NCI-H1417 treated with DMSO at 0.1 percent for 48 hours (cell line): ENCODE measurements at regions not wholly inside any gene's neighbourhood (a gene's known extent, or its start where the extent isn't known, plus 50 kb on each side); places are given as distances from the start of the nearest gene placed in this dataset.

Source experiments
- DNase-seq: peaks from one replicate; lab custom pipeline; 2025; lab: John Stamatoyannopoulos, UW

DNA sequence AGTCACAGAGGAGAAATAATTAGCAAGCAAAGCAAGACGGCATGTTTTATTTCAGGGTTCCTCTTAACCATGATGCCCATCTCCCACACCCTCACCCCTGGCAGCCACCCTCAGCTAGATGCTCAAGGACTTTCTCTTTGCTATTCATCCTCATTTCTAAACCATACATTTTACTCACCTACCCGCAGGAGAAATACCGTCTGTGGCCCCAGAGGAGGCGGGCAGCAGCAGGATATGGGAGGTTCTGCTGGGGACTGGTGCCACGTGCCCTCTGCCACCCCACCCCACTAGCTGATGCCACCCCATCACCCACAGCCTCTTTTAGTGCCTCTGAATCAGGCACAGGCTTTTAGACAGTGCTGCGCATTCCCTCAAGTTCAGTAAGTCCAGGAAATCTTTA lies 168.7 kb upstream of the ITGB1 start:
- no peak for DNase-seq

DNA sequence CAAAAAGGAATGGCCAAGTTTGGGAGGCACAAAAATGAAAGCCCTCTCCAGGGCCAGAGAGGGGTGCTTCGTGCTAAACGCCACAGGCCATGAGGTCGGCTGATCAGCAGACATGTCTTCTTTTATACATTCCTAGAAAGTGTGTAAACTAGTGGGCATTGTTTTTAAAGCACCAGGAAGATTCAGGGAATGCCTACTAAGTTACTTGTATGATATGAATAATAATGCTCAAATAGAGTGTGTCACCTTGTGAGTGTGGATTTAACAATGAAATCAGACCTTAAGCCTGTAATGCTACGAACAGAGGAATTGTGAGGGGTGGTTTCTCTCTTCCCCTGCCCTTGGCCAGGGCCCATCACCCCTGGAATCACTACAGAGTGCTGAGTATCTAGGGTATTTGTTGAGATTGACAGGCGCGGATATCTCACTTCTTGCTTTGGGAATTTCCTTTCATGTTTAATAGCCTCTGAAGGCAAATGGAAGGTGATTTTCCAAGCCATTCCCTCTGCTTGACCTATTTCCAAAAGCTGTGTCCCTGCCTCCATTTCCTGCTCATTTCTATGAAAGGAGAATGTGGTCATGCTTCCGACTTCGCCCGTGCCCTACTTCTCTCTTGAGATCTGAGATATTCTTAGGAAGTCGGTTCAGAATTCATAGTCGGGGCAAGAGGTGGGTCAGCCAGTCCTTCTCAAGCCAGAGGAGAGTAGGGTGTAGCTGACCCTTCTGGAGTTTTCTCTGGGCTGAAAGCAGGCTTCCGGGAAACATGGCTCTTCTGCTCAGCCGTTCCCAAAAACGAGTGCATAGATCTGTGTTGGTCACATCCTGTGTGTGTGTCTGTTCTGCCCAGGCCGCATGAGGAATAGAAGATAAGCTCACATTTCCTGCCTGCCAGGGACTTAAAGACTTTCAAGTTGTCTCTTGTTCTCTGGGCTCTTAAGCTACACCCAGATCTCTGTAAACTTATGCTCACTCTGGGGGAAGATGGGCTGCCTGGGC lies 167.8 kb upstream of the ITGB1 start:
- DNase-seq: no peak

DNA sequence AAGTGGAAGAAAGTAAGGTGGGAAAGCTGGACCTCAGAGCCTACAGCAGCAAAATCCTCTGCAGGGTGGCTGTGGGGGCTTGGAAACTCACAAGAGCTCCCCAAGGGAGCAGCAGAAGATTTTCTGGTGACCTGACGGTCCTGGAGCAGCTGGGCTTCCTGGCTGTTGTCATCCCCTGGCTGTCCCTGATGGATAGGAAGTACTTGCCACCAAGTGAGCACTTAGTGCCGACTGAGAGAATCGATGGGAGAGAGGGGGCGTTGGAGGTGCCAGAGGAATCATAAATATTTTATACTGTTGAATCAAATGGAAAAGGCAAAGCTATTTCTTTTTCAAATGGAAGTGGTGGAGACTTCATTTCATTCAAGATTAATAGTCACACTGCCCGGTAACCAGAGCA lies 167.1 kb upstream of the ITGB1 start:
- no peak for DNase-seq

DNA sequence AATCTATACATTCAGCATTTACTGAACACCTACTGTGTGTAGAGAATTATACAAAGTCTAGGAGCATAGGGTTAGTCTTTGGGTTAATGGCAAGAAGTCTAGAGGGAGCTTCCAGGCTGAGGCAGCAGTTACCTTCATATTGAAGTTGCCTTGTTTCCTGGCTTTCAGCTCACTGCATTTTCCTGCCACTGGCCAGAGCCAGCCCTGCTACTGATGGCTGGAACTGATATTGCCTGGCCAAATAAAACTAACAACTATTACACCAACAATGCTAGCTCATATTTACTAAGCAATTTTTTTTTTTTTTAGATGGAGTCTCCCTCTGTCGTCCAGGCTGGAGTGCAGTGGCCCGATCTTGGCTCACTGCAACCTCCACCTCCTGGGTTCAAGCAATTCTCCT lies 165.7 kb upstream of the ITGB1 start:
- no peak for DNase-seq

DNA sequence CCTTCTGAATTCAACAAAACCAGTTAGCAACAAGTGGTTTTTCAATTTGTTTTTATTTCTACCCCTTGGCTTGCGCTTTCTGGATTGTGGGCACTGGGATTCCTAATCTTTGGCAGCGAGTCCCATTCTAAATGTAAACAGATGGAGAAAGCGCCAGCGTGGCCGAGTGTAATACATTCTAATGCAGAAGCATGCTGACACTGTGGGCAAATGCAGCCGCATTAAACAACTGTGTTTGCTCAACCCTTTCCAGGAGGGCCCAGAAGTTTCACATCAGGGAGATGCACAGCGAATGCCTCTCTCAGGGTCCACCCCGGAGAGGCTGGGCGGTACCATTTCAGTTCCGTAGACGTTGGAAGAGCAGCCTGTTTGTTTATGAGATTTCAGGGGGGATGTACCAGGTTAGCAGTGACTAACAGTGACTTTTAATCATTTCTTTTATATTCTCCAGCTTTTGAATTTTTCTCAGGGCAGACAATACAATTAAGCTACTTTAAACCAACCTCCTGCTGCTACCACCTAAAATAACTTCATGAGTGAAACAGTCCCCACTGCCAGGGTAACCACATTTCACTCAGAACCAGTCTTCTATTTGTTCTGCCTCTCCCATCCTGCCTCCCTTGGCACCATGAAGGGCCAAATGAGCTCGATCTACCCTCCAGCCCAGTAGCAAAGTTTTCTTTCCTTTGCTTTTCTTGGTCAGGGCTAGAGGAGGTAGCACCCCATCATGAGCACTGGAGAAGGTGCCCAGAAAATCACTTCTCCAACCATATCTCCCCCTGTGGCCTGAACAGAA lies 164.2 kb upstream of the ITGB1 start:
- DNase-seq: no peak

DNA sequence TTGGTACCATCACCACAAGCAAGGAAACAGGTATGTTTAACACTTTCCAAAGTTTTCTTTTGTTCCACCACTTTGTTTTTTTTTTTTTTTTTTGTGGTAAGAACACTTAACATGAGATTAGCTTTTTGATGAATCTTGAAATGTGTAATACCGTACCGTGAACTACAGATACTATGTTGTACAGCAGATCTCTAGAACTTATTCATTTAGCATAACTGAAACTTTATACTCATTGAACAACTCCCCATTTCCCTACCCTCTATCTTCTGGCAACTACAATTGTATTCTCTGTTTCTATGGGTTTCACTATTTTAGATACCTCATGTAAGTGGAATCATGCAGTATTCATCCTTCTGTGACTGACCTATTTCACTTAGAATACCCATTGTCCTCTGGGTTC lies 162.7 kb upstream of the ITGB1 start:
- DNase-seq: no peak

DNA sequence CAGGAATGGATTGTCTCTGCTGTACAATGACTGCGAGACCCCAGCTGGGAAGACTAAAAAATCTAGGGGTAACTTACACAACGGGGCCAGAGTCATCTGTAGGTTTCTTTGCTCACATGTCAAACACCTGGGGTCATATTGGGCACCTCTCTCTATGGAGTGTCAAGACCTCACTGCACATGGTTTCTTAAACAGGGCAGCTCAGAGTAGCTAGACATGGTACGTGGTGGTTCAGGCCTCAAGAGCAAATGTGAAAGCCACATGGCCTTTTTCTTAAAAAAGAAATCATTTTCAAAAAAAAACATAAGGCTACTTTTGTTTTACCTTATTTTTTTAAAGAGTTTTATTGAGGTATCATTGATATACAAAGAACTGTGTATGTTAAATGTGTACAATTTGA lies 162.2 kb upstream of the ITGB1 start:
- DNase-seq: no peak

DNA sequence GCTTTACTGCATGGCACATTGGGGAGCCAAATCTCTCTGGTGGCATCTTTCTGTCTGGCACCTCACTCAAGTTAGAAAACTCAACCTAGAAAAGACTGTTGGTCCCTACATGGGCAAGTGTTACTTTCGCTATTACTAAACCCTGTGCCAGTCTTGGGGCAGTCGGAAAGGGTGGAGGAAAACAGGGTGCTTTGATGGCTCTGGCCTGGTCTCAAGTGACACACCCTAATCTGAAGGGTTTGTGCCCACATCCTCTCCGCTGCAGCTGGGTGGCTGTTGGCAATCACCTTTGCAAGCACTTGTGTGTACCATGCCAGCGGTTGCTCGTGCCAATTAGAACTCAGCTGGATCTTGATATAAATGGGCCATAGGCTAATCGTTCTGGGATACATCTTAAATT lies 159.8 kb upstream of the ITGB1 start:
- no peak for DNase-seq

DNA sequence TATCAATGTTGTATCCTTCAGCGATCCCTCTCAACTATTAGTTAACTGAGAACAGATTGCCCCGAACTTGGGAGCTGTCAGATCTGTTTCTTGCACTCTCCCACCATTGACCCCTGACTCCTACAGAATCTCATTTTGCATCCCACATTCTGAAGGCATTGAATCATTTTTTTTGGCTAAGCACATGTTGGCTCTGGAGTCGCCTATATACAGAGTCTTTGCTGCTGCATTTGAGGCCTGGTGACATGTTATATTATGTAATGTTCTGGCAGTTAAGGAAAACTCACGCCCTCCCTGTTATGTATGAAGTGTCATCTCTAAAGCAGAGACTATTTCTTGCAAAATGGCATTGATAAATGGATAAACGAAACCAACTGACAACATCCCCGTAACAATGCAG lies 159.2 kb upstream of the ITGB1 start:
- DNase-seq: no peak

DNA sequence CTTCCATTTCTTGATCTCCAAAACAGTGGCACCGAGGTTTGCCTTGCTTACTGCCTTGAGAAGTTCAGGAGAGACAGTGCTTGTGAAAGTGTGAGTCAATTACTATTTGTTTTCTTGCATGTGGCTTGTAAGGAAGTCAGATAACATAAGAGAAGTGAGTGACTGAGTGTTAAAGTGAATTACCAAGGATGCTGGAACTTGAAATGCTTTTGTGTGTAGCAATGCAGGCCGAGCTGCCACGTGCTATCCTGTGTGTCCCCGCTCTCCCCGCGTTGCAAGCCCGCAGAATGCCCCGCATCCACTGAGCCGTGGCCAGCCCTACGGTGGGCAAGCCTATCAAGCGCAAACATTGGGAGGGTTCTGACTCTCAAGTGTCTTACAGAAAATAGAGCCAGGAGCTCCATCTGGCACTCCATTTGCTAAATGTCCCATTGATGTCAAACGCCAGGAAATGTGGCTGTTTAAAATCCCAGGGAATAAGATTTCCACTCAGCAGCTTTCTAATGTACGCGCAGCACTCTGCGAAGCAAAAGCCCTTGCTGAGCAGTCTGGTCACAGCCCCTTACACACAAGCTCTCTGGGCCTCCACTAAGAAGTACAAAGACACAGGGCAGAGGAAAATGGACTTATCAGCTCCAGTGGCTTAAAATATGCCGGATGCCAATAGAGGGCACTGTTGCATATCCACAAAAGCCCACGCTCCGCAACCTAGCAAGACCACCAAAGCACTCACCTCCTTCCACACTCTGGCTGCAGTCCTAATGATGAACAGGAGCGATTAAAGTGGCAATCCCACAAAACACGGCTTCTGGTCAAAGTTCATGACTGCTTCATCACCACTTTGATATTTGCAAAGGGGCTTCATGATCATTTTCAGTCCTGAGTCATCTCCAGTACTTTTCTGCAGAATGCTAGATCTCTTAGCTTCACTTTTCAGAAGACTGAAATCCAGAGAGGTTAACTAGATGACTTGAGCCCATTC lies 158.0 kb upstream of the ITGB1 start:
- DNase-seq: no peak

DNA sequence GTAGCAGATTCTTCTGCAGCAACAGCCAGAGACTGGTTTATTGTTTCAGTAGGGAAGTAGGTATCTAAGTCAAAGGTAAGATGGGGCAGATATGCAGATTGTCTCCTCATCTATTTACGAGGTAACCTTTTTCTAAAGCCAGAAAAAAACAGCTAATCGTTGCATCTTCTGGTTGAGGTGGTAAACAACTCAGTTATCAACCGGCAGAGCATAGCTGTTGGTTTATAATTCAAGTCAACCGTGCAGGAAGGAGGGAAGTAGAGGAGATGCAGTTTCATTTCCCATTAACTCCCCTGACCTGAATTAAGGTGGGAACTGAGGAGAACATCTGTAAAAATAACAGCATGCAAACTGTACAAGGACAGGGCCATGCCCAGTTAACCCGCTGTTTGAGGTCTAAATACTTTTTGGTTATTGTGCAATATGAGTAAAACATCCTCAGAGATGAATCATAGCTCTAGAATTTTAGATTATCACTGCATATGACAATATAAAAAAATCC lies 156.5 kb upstream of the ITGB1 start:
- DNase-seq: no peak

DNA sequence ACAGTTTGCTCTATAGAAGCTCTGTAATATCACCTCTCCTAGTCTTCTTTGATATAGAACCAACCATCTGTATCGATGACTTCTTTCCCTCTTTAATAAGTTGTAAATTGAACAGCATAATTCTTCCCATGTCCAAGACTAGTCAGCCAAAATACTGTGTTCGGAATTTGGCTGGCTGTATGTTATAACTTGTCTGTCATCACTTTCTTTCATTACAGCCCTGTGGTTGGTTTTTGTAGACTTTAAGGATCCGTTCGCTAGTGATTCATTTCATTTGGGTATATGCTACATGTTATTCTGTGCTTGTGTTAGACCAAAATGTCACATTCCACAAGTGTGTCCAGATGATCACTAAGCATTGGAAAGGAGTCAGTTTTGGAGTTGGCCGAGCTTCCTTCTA lies 155.4 kb upstream of the ITGB1 start:
- no peak for DNase-seq

DNA sequence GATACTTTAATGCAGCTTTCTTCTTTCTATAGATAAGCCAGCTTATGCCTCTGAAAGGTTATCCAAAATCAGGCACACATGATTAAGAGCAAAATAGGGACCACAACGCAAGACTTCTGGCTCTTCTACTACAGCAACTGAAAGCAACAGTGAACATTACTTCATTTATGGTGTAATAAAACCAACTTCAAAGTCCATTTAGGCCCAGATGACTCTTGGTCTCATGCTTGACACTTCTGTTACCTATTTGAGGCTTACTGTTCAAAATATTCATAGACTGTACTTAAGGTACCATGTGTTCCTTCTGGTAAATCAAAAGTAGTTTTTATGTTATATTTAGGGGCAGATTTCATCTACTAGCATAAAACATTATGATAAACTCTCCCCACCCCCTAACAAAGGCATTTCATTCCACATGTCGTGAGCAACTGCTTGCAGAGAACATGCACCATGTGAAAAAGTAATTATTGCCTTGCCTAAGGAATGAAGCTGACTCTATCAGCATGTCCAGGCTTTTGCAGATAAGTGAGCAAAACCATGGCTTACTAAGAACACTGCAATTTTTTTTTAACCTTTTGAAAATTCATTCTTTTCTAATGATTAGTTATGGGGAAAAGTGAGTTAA lies 154.9 kb upstream of the ITGB1 start:
- DNase-seq: no peak

DNA sequence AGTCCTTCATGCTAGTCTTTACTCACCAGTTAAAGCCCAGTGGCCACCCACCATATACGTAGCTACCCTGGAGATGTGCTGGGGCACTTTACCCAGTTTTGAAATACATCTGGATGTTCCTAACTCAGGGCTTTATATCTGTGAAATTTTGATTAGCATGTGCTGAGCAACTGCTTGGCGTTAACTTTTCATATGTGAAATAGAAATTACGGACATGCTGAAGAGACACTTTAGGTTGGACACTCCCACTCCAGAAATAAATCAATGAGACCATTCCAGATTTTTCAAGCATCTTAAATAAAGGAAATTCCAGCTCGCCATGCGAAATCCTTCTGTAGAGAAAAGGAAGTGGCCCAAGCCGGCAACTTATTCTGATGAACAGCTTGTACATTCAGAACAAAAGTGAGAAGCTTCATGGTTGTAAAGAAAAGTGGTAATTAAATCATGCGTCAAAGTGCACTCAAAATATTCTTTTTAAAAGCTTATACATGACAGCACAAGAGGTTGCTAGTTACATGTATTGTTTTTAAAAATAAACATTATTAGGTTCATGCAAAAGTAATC lies 153.5 kb upstream of the ITGB1 start:
- DNase-seq: no peak

DNA sequence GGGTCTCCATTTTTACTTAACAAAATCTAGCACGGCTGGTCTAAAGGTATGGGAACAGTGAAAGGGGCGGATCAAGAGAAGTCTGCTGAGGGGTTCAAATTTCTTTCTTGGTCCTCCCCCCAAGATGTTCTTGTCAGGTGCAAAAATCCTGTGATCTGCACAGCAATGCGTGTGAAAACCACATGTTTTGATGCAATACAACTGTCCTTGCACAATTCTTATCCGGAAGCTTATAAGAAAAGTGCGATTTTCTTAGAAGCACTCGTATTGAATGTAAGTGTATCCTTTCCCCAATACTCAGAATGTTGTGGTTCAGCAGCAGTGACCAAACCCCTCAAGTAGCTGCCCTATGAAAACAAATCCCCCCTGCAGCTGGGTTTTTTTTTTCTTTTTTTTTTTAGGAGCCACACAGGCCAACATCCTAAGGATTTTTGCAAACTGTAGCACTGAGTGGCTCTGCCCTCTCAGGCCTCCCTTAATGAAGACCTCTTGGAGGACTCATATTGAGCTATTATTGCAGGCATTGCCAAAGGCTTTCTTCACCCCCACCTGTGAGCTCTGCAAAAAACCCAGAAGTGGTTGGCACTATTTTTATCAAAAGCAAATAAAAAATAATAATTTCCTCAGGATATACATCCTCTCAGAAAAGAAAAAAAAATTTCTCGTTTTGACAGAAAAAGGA lies 151.9 kb upstream of the ITGB1 start:
- DNase-seq: no peak

DNA sequence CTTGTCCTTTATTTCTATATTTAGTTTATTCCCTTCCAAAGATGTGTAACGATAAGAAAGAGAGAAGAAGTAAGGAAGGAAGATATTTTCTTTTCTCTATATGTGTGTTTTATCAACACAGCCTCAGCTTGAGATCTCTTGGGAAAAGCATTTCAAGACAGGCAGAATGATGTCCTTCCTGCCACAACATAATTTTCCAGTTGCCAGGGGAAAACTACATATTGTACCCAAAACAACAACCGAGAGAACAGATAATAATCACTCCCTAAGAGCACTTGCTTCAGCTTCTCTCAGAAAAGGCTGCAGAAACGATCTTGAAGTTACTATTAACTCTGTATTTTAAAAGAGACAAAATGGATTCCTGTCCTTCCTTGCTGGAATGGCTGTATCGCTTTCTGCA lies 151.4 kb upstream of the ITGB1 start:
- no peak for DNase-seq

DNA sequence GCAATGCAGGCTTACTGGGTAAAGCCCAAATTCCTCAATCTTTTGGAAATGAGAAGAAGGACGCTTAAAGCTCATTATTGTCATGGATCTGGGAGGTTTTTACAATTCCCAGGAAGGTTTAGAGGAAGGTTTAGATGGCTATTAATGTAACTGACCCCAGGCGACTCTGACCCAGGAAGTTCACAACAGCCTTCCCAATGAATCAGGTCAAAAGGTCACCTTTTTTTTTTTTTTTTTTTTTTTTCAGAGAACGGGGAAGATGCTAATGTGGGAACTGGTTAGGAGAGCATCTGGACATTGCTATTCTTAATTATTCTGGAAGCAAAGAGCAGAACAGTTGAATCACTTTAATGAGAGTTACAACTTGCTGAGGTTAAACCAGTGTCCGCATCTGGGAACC lies 149.9 kb upstream of the ITGB1 start:
- no peak for DNase-seq

DNA sequence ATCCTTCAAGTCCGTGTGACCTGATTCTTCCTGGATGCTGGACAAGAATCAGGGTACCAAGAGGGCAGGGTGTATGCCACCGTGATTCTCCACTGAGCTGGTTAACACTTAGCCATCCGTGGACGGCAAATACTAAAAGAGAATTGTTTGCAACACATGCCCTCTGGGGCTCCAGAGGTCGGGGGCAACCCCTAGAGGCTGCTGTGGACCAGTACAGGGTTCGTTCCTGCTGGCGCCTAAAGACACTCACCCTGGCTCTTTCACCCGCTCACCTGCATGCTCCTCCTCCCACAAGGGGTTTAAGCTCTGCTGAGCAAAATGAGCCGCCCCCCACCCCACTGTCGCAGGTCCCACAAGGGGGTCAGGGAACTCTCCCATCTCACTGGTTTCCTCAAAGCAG lies 148.7 kb upstream of the ITGB1 start:
- no peak for DNase-seq

DNA sequence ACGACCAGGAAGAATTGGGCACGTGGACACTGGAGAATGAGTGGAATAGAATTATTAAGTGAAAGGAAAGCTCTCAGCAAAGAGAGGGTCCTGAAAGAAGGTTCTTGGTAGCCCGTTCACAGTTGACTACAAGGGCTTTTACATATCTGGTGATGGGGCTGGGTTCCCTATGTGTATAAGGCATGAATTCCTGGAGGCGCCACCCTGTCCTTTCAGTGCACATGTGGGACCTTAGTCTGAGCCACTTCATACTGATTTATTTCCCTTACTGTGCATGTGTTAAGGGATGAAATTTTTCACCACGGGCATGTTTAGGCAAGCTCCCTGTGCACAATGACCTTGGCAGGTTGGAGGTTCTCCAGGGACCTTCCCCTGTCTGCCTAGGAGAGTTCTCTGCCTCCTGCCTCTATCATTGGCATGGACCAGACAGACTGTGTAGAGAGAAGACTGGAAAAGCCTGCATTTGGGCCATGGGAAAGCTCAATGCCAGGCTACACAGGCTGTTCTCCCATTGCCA lies 145.9 kb upstream of the ITGB1 start:
- no peak for DNase-seq

DNA sequence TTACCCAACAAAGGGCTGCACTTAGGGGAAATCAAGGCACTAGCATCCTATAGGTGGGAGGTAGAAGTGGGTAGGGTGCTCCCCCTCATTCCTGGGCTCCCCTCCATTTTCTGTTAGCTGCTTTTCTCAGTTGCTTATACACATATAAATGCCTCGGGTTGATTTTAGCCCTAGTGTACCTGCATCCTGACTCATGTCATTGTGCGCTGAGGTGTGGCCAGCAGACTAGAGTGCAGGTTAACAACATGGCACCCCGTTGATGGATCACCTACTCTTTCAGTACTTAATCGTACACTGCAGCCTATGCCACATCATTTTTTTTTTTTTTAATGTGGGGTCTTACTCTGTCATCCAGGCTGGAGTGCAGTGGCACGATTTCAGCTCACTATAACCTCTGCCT lies 144.0 kb upstream of the ITGB1 start:
- no peak for DNase-seq
